Skeletal muscle satellite cell (primary cell): ENCODE measurements at regions not wholly inside any gene's neighbourhood (a gene's known extent, or its start where the extent isn't known, plus 50 kb on each side); places are given as distances from the start of the nearest gene placed in this dataset.
"Not testable (repeated sequence)": the region's sequence is repeated elsewhere in the genome, so short reads cannot be mapped to it uniquely, and the experiment has no call there.

ENCODE experiments used
- H3K27me3 ChIP-seq: 2 replicates; pipeline ENCODE4 v1.7.0; 2013; ENCODE audit warnings: low read length; ENCODE audit not compliant: control insufficient read depth, insufficient read depth
- H3K36me3 ChIP-seq: 2 replicates; pipeline ENCODE4 v1.7.0; 2013; ENCODE audit warnings: mild to moderate bottlenecking, control low read depth, low read length; ENCODE audit not compliant: insufficient read depth
- H3K4me1 ChIP-seq: 2 replicates; pipeline ENCODE4 v1.7.0; 2013; ENCODE audit warnings: low read length; ENCODE audit not compliant: control insufficient read depth, insufficient read depth
- H3K4me2 ChIP-seq: 2 replicates; pipeline ENCODE4 v1.7.0; 2013; ENCODE audit warnings: mild to moderate bottlenecking, low read length
- H3K4me3 ChIP-seq: 2 replicates; pipeline ENCODE4 v1.7.0; 2013; ENCODE audit warnings: low read length
- H3K9ac ChIP-seq: 2 replicates; pipeline ENCODE4 v1.7.0; 2013; ENCODE audit warnings: mild to moderate bottlenecking, low read depth, low read length, moderate library complexity
- H3K9me3 ChIP-seq: replicated peaks from 2 replicates; pipeline ENCODE4 v1.7.0; 2013; ENCODE audit warnings: mild to moderate bottlenecking, control low read depth, low read length

DNA sequence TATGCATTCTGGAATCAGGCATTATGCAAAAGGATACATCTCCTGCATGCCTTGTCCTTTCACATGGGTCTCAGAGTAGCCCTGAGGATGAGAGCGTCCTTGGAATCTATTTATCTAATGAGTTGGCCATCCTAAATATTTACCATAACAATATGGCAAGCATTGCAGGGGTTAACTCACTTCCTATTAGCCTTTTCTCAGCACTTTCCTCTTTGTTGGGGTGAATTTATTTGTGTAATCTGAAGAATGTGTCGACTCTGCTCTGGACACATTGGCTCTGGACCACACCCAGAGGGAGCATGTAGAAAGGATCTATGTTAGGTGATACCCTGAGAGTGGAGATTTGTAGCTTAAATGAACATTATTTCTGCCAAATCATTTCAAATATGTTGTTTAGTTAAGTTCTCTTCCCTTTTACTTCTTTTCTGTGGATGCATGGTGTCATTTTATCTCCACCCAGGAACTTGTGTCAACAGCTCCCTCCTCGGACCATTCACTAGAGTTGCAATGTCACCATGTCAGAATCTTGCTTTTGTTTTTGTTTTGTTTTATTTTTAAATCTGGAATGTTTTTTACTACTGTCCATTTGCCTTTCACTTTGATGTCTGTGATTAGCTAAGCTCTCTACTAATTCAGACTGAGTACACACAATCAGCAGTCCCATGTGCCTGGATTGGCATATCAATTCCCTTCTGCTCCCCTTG lies 757.0 kb upstream of the MMS22L start:
- no peak overlapping the region for H3K4me2 ChIP-seq
- H3K9me3 ChIP-seq, result no peaks in the 10 kb centered on the region
- no peaks in the 10 kb centered on the region for H3K4me1 ChIP-seq
- H3K27me3 ChIP-seq, result no peaks in the 10 kb centered on the region
- no peak overlapping the region for H3K9ac ChIP-seq
- H3K4me3 ChIP-seq, result no peak overlapping the region
- H3K36me3 ChIP-seq, result no peaks in the 10 kb centered on the region

DNA sequence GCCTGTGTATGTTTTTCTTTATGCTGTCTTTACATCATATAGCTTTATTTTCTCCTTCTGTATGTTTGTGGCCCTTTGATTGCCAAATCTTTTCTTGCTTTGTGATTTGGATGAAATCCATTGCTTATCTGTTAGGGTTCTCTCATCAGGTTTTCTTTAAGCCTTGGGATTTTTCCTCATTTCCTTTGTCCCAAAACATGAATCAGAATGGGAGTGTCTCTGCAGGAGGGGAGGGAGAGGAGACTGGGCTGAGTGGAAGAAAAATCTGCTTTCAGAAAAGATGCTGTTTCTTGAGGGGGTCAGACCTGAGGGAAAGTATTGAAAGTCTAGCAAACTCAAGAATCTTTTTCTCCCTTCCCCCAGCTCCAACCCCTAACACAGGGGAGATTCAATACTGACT lies 758.0 kb upstream of the MMS22L start:
- Histone ChIP-seq H3K4me2 (no peak overlapping the region), H3K9ac (no peak overlapping the region), H3K36me3 (no peaks in the 10 kb centered on the region), H3K4me3 (no peak overlapping the region), H3K27me3 (no peaks in the 10 kb centered on the region), H3K9me3 (no peaks in the 10 kb centered on the region), H3K4me1 (no peaks in the 10 kb centered on the region)

DNA sequence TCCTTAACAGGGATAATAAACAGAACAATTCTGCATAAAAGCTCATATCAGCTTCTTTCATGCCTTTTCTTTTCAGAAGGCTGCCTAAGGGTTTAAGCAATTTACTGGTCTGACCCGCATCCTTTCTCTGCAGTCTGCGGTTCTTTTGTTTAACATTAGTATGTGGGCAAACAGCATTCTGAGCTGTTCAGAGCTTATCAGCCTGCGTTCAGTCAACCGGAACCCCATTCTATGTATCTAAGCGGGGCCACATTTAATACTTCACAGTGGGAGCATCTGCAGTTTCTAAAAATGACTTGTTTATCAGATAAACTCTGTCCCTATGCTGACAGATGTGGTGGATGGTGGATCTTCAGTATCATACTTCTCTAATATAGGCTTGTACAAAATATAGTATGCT lies 758.9 kb upstream of the MMS22L start:
- no peak overlapping the region for H3K4me2 ChIP-seq
- H3K27me3 ChIP-seq, result no peaks in the 10 kb centered on the region
- H3K4me3 ChIP-seq, result no peak overlapping the region
- H3K9me3 ChIP-seq, result no peaks in the 10 kb centered on the region
- H3K9ac ChIP-seq, result no peak overlapping the region
- H3K4me1 ChIP-seq, result no peaks in the 10 kb centered on the region
- H3K36me3 ChIP-seq, result no peaks in the 10 kb centered on the region

DNA sequence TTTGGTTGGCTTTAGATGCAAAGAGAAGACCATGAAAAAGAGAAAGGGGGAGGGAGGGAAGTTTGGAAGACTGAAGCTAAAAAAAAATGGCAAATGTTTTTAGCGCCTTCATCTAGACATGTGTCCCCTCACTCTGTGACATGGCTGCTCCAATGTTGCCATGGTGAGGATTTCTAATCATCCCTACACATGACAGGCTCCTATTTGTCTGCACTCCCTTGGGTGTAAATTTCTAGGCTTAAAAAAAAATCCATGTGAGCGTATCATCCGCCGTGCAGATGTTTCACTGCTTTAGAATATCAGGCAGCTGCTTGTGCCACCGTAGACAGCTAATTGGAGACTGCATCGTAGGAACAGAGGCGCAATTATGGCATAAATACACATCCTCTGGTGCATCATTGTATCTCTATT lies 761.1 kb upstream of the MMS22L start:
- H3K9me3 ChIP-seq, result no peaks in the 10 kb centered on the region

GRCh38 chr6:98044791-98045470 lies 761.9 kb upstream of the MMS22L start:
- H3K4me1 ChIP-seq, result no peaks in the 10 kb centered on the region
- no peak overlapping the region for H3K4me2 ChIP-seq
- H3K9me3 ChIP-seq, result no peaks in the 10 kb centered on the region
- no peaks in the 10 kb centered on the region for H3K36me3 ChIP-seq
- no peak overlapping the region for H3K4me3 ChIP-seq
- no peak overlapping the region for H3K9ac ChIP-seq
- no peaks in the 10 kb centered on the region for H3K27me3 ChIP-seq

More for the DNA sequence above, 761.1 kb upstream of the MMS22L start:
- Histone ChIP-seq H3K4me2 (no peak overlapping the region), H3K9ac (no peak overlapping the region), H3K27me3 (no peaks in the 10 kb centered on the region), H3K36me3 (no peaks in the 10 kb centered on the region), H3K4me3 (no peak overlapping the region), H3K4me1 (no peaks in the 10 kb centered on the region)

DNA sequence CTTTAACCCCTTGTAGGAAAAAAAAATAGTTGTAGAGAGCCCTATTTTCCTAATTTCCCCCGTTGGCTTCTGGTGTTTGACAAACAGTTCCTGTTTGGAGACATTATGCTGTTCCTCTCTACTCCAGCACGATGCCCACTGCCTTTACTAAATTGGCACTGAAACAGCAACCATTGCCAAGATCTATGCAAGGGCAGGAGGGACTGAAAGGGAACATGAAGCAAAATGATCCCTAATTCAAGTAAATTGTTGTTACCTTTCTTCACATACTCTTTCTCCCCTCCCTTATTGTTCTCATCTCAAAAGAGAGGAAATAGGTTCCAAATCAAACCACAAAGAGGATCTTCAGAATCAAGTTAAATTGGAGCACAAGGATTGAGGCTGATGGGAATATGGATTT lies 764.1 kb upstream of the MMS22L start:
- no peaks in the 10 kb centered on the region for H3K4me1 ChIP-seq
- no peak overlapping the region for H3K4me2 ChIP-seq
- H3K9me3 ChIP-seq, result no peaks in the 10 kb centered on the region
- no peaks in the 10 kb centered on the region for H3K27me3 ChIP-seq
- H3K4me3 ChIP-seq, result no peak overlapping the region
- no peaks in the 10 kb centered on the region for H3K36me3 ChIP-seq
- no peak overlapping the region for H3K9ac ChIP-seq

DNA sequence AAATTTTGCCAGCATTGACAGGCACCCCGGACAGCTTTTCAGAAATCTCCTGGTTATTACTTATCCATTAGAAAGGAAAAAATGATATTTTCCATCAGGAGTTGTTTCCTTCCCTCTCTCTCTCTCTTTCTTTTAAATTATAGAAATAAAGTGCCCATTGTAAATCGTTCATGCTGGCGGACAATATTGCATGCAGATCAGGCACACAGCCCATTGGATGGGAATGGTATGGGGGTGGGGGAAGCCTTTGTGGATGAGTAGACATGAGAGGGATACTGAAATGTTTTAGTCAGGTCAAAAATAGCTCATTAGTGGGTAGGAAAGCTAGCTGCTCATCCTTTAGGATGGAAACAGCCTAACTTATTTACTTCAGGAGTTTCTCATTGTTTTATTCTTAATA lies 764.9 kb upstream of the MMS22L start:
- Histone ChIP-seq H3K9ac (no peak overlapping the region), H3K9me3 (no peaks in the 10 kb centered on the region), H3K4me3 (no peak overlapping the region), H3K4me2 (no peak overlapping the region), H3K36me3 (no peaks in the 10 kb centered on the region), H3K4me1 (no peaks in the 10 kb centered on the region), H3K27me3 (no peaks in the 10 kb centered on the region)

GRCh38 chr6:98054453-98054852 lies 771.4 kb upstream of the MMS22L start:
- H3K9me3 ChIP-seq, result no peaks in the 10 kb centered on the region
- no peaks in the 10 kb centered on the region for H3K4me1 ChIP-seq
- H3K36me3 ChIP-seq, result no peaks in the 10 kb centered on the region
- H3K27me3 ChIP-seq, result no peaks in the 10 kb centered on the region
- no peak overlapping the region for H3K4me2 ChIP-seq
- no peak overlapping the region for H3K9ac ChIP-seq
- no peak overlapping the region for H3K4me3 ChIP-seq

GRCh38 chr6:98056955-98057354 lies 773.9 kb upstream of the MMS22L start:
- H3K4me1 ChIP-seq, result no peaks in the 10 kb centered on the region
- no peak overlapping the region for H3K4me3 ChIP-seq
- no peak overlapping the region for H3K9ac ChIP-seq
- H3K9me3 ChIP-seq, result no peaks in the 10 kb centered on the region
- H3K36me3 ChIP-seq, result no peaks in the 10 kb centered on the region
- no peaks in the 10 kb centered on the region for H3K27me3 ChIP-seq
- no peak overlapping the region for H3K4me2 ChIP-seq

DNA sequence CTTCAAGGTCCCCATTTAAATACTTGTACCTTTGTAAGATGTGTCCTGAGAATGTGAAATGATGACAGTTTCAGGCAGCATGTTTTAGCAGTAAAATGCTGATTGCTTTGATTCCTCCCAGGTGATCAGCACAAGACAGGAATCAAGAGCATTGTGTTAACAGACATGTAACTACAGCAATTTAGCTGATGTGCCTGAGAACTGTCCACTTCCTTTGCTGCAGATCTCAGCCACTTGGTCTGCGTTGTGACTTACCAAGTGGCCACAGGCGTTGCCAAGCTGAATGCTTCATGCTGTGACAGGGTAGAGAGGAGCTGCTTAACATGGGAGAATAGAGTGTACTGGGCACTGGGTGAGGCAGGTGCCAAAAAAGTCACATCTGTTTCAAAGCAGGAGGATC lies 767.0 kb upstream of the POU3F2 start:
- H3K9me3 ChIP-seq, result no peaks in the 10 kb centered on the region
- H3K9ac ChIP-seq, result no peak overlapping the region
- H3K4me1 ChIP-seq, result no peaks in the 10 kb centered on the region
- no peak overlapping the region for H3K4me3 ChIP-seq
- no peaks in the 10 kb centered on the region for H3K27me3 ChIP-seq
- no peak overlapping the region for H3K4me2 ChIP-seq
- H3K36me3 ChIP-seq, result no peaks in the 10 kb centered on the region

- not testable (repeated sequence) for H3K36me3 ChIP-seq, H3K27me3 ChIP-seq, H3K9me3 ChIP-seq, H3K4me1 ChIP-seq, H3K4me2 ChIP-seq, H3K9ac ChIP-seq, H3K4me3 ChIP-seq
These were observed 745.8 kb upstream of the POU3F2 start for GRCh38 chr6:98088537-98088936.

DNA sequence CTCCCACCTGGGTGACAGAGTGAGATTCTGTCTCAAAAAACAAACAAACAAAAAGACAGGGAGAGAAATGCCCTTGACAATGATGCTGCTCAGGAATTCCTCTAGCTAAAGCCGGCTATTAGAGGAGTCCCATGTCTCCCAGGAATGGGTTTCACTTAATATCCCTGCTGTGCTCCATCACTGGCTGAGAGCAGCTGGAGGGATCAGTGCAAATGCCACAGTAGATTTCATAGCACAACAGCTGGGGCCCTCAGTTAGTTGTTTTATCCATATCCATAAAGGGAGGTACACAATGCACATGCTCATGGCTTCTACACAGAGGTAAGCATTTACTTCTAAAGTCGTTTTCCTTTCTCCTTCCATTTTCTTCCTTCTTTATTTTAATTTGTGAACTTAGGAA lies 742.0 kb upstream of the POU3F2 start:
- Histone ChIP-seq H3K9me3 (no peaks in the 10 kb centered on the region), H3K4me1 (no peaks in the 10 kb centered on the region), H3K27me3 (no peaks in the 10 kb centered on the region), H3K4me3 (no peak overlapping the region), H3K36me3 (no peaks in the 10 kb centered on the region), H3K9ac (no peak overlapping the region), H3K4me2 (no peak overlapping the region)
